NT2/D1 (cell line): ENCODE measurements at regions not wholly inside any gene's neighbourhood (a gene's known extent, or its start where the extent isn't known, plus 50 kb on each side); places are given as distances from the start of the nearest gene placed in this dataset.

Experiments used
- DNase-seq: peaks from one replicate; pipeline ENCODE4 v3.0.0-alpha.2; 2011; ENCODE audit warnings: low read depth, low spot score
- H3K27me3 ChIP-seq: 2 replicates; pipeline ENCODE4 v1.6.0; 2011; ENCODE audit warnings: mild to moderate bottlenecking; ENCODE audit not compliant: insufficient read length, insufficient read depth
- H3K36me3 ChIP-seq: 2 replicates; pipeline ENCODE4 v1.6.1; 2011; ENCODE audit warnings: mild to moderate bottlenecking, low read length, mixed read lengths; ENCODE audit not compliant: insufficient read depth, insufficient read length
- H3K4me1 ChIP-seq: 2 replicates; pipeline ENCODE4 v1.5.1; 2011; ENCODE audit not compliant: insufficient read depth, insufficient read length
- H3K4me3 ChIP-seq: 2 replicates; pipeline ENCODE4 v1.5.1; 2011; ENCODE audit warnings: low read depth; ENCODE audit not compliant: insufficient read length
- H3K9ac ChIP-seq: 2 replicates; pipeline ENCODE4 v1.6.0; 2011; ENCODE audit warnings: low read depth; ENCODE audit not compliant: insufficient read length
- H3K9me3 ChIP-seq: 2 replicates; pipeline ENCODE4 v1.5.1; 2011; ENCODE audit warnings: mild to moderate bottlenecking, low read length; ENCODE audit not compliant: insufficient read depth
- SUZ12 ChIP-seq: IDR thresholded peaks from 2 replicates; pipeline ENCODE4 v1.6.1; 2011; ENCODE audit not compliant: insufficient read length, insufficient read depth; ENCODE audit errors: extremely low read depth
- YY1 ChIP-seq: IDR thresholded peaks from 2 replicates; pipeline ENCODE4 v1.6.1; 2011; ENCODE audit not compliant: insufficient read length, insufficient read depth
- ZNF274 ChIP-seq: IDR thresholded peaks from 2 replicates; pipeline ENCODE4 v1.6.1; 2011; ENCODE audit warnings: mild to moderate bottlenecking, low read depth, low read length

GRCh38 chr5:175021841-175022625 lies 297.7 kb downstream of the MSX2 start:
- Histone ChIP-seq H3K36me3 (no peaks in the 10 kb centered on the region), H3K9me3 (peaks cover 12% of the 10 kb centered on the region; the same call in 1 of the 2 replicates), H3K9ac (no peak overlapping the region), H3K4me3 (no peak overlapping the region), H3K27me3 (no peaks in the 10 kb centered on the region), H3K4me1 (no peaks in the 10 kb centered on the region)
- DNase-seq, result no peak
- TF ChIP-seq SUZ12 (no peak), YY1 (no peak), ZNF274 (no peak)

- H3K36me3 ChIP-seq, result no peaks in the 10 kb centered on the region
- no peak overlapping the region for H3K9ac ChIP-seq
- peaks cover 12% of the 10 kb centered on the region; the same call in 1 of the 2 replicates for H3K9me3 ChIP-seq
- no peak overlapping the region for H3K4me3 ChIP-seq
- H3K27me3 ChIP-seq, result no peaks in the 10 kb centered on the region
- H3K4me1 ChIP-seq, result no peaks in the 10 kb centered on the region
- TF ChIP-seq ZNF274, result no peak
- no peak for TF ChIP-seq SUZ12
- no peak for TF ChIP-seq YY1
- no peak for DNase-seq
These were observed 296.9 kb downstream of the MSX2 start for GRCh38 chr5:175021321-175021720.

GRCh38 chr5:175015028-175015685 lies 290.8 kb downstream of the MSX2 start:
- H3K4me1 ChIP-seq, result no peaks in the 10 kb centered on the region
- H3K27me3 ChIP-seq, result no peaks in the 10 kb centered on the region
- DNase-seq, result no peak
- no peak overlapping the region for H3K9ac ChIP-seq
- no peak for TF ChIP-seq SUZ12
- TF ChIP-seq ZNF274, result no peak
- no peak for TF ChIP-seq YY1
- no peak overlapping the region for H3K4me3 ChIP-seq
- H3K36me3 ChIP-seq, result no peaks in the 10 kb centered on the region
- no peaks in the 10 kb centered on the region for H3K9me3 ChIP-seq

- H3K9ac ChIP-seq, result no peak overlapping the region
- no peaks in the 10 kb centered on the region for H3K36me3 ChIP-seq
- no peak overlapping the region for H3K4me3 ChIP-seq
- no peaks in the 10 kb centered on the region for H3K27me3 ChIP-seq
- no peak for DNase-seq
- no peaks in the 10 kb centered on the region for H3K4me1 ChIP-seq
- no peaks in the 10 kb centered on the region for H3K9me3 ChIP-seq
- TF ChIP-seq YY1 (no peak), ZNF274 (no peak), SUZ12 (no peak)
These were observed 288.9 kb downstream of the MSX2 start for GRCh38 chr5:175013251-175013650.

GRCh38 chr5:175012267-175012666 lies 287.9 kb downstream of the MSX2 start:
- TF ChIP-seq SUZ12 (no peak), YY1 (no peak), ZNF274 (no peak)
- Histone ChIP-seq H3K27me3 (no peaks in the 10 kb centered on the region), H3K4me3 (no peak overlapping the region), H3K9ac (no peak overlapping the region), H3K36me3 (no peaks in the 10 kb centered on the region), H3K4me1 (no peaks in the 10 kb centered on the region), H3K9me3 (no peaks in the 10 kb centered on the region)
- no peak for DNase-seq

GRCh38 chr5:175003531-175003930 lies 279.1 kb downstream of the MSX2 start:
- Histone ChIP-seq H3K4me1 (peaks cover 3% of the 10 kb centered on the region), H3K4me3 (no peak overlapping the region), H3K9ac (no peak overlapping the region), H3K27me3 (no peaks in the 10 kb centered on the region), H3K9me3 (peaks cover 3% of the 10 kb centered on the region), H3K36me3 (no peaks in the 10 kb centered on the region)
- TF ChIP-seq ZNF274, result no peak
- no peak for TF ChIP-seq SUZ12
- DNase-seq, result no peak

- Histone ChIP-seq H3K36me3 (no peaks in the 10 kb centered on the region), H3K4me3 (no peak overlapping the region)
- DNase-seq, result no peak
These were observed 277.7 kb downstream of the MSX2 start for GRCh38 chr5:175001876-175002645.

More at GRCh38 chr5:175001876-175002645, 277.7 kb downstream of the MSX2 start:
- Histone ChIP-seq H3K9ac (no peak overlapping the region), H3K4me1 (peaks cover 3% of the 10 kb centered on the region), H3K9me3 (peaks cover 7% of the 10 kb centered on the region), H3K27me3 (no peaks in the 10 kb centered on the region)
- TF ChIP-seq SUZ12 (no peak), YY1 (no peak), ZNF274 (no peak)
